AG10803 (cell line): ENCODE measurements at regions not wholly inside any gene's neighbourhood (a gene's known extent, or its start where the extent isn't known, plus 50 kb on each side); places are given as distances from the start of the nearest gene placed in this dataset.

Experiments
- DNase-seq: peaks from one replicate; pipeline ENCODE4 v3.0.0; 2010; ENCODE audit warnings: low read depth
- H3K4me3 ChIP-seq: 2 replicates; pipeline ENCODE4 v1.5.1; 2011; ENCODE audit warnings: mild to moderate bottlenecking, low read length, control low read depth
- CTCF ChIP-seq: conservative IDR thresholded peaks from 2 replicates; pipeline ENCODE4 v1.5.1; 2011; ENCODE audit warnings: mild to moderate bottlenecking, low read length, control low read depth, inconsistent platforms

DNA sequence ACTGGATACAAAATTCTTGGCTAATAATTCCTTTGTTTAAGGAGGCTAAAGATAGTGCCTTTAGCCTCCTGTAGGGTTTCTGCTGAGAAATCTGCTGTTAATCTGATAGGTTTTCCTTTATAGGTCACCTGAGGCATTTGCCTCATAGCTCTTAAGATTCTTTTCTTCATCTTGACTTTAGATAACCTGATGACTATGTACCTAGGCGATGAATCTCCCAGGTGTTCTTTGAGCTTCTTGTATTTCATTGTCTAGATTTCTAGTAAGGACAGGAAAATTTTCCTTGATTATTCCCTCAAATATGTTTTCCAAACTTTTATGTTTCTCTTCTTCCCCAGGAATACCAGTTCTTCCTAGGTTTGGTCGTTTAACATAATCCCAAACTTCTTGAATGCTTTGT, 479.4 kb upstream of the MAN1A1 start:
- no peak for TF ChIP-seq CTCF
- H3K4me3 ChIP-seq, result no peak overlapping the region
- no peak for DNase-seq

DNA sequence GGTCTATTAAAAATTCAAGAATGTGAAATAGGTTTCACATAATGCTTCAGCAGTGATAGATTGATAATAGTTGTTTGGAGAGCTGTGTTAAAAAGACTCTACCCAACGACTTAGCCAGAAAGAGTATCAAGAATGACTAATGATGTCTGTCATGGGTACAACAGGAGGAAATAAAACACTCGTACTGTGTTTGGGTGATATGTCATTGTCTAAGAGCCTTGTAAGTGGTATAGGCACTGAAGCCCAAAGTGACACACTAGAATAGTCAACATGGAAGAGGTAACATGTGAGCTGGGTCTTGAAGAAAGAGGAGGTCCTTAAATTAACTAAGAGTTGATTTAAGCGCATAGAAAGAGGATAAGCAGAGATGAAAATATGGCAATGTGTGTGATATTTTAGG, 471.8 kb upstream of the MAN1A1 start:
- no peak overlapping the region for H3K4me3 ChIP-seq
- no peak for TF ChIP-seq CTCF
- DNase-seq, result no peak

DNA sequence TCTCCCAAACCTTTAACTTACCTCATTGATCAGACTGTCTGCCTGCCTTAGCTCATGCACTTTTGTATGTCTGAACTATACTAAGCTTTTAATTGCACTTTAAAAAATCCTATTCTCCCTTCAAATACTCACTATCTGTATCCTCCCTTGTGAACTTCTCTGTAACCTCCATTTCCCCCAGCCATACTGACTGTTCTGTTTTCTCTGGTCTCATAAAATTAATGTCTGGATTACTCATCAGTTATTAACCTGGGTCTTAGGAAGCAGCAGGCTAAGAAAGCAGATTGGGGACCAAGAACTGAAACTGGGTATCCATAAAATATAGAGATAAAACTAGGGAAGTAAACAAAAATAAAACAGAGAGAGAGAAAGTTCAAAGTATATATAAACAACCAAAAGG, 469.3 kb upstream of the MAN1A1 start:
- TF ChIP-seq CTCF, result no peak
- no peak for DNase-seq

GRCh38 chr6:119814609-119815400, 465.2 kb upstream of the MAN1A1 start:
- TF ChIP-seq CTCF, result no peak
- H3K4me3 ChIP-seq, result no peak overlapping the region
- DNase-seq, result no peak

More for the DNA sequence above, 469.3 kb upstream of the MAN1A1 start:
- no peak overlapping the region for H3K4me3 ChIP-seq

GRCh38 chr6:119802464-119802863, 452.9 kb upstream of the MAN1A1 start:
- DNase-seq, result no peak
- H3K4me3 ChIP-seq, result no peak overlapping the region
- no peak for TF ChIP-seq CTCF

DNA sequence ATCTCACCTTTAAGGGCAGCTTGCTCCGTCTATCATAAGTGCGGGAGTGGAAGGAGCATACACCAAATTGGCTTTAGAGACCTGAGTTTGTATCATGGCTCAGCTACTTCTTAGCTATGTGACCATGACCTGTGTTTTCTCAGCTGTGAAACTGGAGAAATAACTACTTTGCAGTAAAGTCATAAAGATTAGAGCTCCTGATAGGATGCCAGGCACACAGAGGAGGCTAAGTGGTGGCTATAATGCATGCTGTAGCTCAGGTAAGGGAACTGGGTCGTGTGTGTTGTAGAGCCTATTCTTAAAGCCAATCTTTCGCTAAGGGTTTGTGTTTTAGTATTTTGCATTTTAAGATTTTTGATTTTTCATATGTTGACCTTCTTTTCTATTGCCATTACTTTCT, 451.5 kb upstream of the MAN1A1 start:
- TF ChIP-seq CTCF, result no peak
- DNase-seq, result no peak

GRCh38 chr6:119800526-119800925, 451.0 kb upstream of the MAN1A1 start:
- DNase-seq, result no peak
- no peak overlapping the region for H3K4me3 ChIP-seq
- TF ChIP-seq CTCF, result no peak

More for the DNA sequence above, 451.5 kb upstream of the MAN1A1 start:
- no peak overlapping the region for H3K4me3 ChIP-seq
